H1 (cell line): ENCODE measurements at regions not wholly inside any gene's neighbourhood (a gene's known extent, or its start where the extent isn't known, plus 50 kb on each side); places are given as distances from the start of the nearest gene placed in this dataset.

Source experiments
- ATF2 ChIP-seq: IDR thresholded peaks from 2 replicates; pipeline ENCODE4 v1.6.1; 2012; ENCODE audit warnings: low read length, inconsistent platforms
- CTCF ChIP-seq, 3 experiments: IDR thresholded peaks; 1 replicate in 2 of 3; 2 replicates in 1 of 3; pipeline versions ENCODE4 v1.5.1 to v1.6.1; 2011; ENCODE audit warnings: low read length in 3 of 3, mild to moderate bottlenecking in 3 of 3, inconsistent platforms in 2 of 3, low read depth in 1 of 3, moderate library complexity in 1 of 3; ENCODE audit not compliant: insufficient read depth in 1 of 3; ENCODE audit errors: control extremely low read depth in 1 of 3
- EZH2 ChIP-seq: fragments of 200-600 bp; sonication (generic); IDR thresholded peaks from 2 replicates; pipeline ENCODE4 v1.7.1; 2012; ENCODE audit warnings: low read depth, mild to moderate bottlenecking, moderate library complexity, low read length, inconsistent platforms; ENCODE audit not compliant: severe bottlenecking
- KDM1A ChIP-seq: fragments of 200-600, 300-600 bp; sonication (generic); IDR thresholded peaks from 2 replicates; pipeline ENCODE4 v1.7.1; 2016; ENCODE audit warnings: mild to moderate bottlenecking, low read length, borderline replicate concordance
- MAFK ChIP-seq: IDR thresholded peaks from 2 replicates; pipeline ENCODE4 v1.6.1; 2012; ENCODE audit warnings: low read depth, mild to moderate bottlenecking, improper control_type of control experiment, low read length
- POLR2A ChIP-seq, 2 experiments: IDR thresholded peaks; 1 replicate in 1 of 2; 2 replicates in 1 of 2; pipeline ENCODE4 v1.6.1; 2011; ENCODE audit warnings: low read depth in 2 of 2, low read length in 2 of 2, mild to moderate bottlenecking in 2 of 2; ENCODE audit errors: control extremely low read depth in 1 of 2
- SP4 ChIP-seq: IDR thresholded peaks from 2 replicates; pipeline ENCODE4 v1.6.1; 2012; ENCODE audit warnings: low read length, inconsistent platforms
- ZNF274 ChIP-seq: IDR thresholded peaks from 2 replicates; pipeline ENCODE4 v1.7.0; 2012; ENCODE audit warnings: low read length, borderline replicate concordance; ENCODE audit errors: extremely low read depth

GRCh38 chr7:50953303-50953702 is 170.6 kb upstream of the GRB10 start:
- TF ChIP-seq ZNF274 (no peak), MAFK (no peak), CTCF (IDR thresholded peaks at IDR 0.05; ENCODE audit: control extremely low read depth in 1 of 3, insufficient read depth in 1 of 3, low read depth in 1 of 3, low read length in 3 of 3) (no peak), POLR2A (IDR thresholded peaks at IDR 0.05; ENCODE audit: control extremely low read depth in 1 of 2, low read depth in 2 of 2, low read length in 2 of 2) (no peak), EZH2 (no peak), ATF2 (no peak), SP4 (no peak), KDM1A (no peak)
